Left kidney (tissue), 1 donor: ENCODE measurements at regions not wholly inside any gene's neighbourhood (a gene's known extent, or its start where the extent isn't known, plus 50 kb on each side); places are given as distances from the start of the nearest gene placed in this dataset.

Source experiments
- DNase-seq: peaks from one replicate; pipeline ENCODE4 v3.0.0-alpha.2; 2013

DNA sequence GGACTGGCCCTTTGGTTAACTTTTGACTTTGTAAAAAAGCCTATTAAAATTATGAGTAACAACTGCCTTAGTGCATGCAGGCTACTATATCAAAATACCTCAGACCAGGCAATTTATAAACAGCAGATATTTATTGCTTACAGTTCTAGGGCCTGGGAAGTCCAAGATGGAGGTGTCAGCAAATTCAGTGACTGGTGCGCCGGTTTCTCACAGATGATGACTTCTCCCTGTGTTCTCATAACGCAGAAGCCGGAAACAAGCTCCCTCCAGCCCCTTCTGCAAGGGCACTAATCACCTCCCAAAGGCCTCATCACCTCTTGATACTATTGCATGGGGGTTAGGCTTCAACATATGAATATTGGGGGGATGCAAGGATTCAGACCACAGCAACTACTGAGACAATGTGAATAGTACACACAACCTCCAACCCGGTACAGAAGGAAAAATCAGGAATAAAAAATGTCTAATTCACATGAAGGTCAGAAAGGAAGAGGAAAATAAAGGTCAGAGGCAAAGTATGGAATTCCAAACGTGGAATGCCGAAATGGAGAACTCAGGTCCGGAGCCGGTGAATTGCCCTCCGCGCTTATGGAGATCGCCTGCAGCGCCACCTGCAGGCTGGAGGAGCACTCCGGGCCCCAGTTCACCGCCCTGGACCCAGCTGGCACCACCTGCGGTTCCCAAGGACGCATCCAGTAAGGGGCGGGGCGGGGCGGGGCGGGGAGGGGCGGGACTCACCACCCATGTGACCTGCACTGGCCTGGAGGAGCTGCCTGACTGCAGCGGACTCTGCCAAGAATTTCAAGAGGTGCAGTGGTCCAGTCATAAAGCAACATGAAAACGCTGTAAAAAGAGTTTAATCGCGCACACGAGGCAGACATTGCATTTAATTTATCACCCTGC lies 203.4 kb downstream of the KIF26A start:
- DNase-seq: peak; percentile 61

DNA sequence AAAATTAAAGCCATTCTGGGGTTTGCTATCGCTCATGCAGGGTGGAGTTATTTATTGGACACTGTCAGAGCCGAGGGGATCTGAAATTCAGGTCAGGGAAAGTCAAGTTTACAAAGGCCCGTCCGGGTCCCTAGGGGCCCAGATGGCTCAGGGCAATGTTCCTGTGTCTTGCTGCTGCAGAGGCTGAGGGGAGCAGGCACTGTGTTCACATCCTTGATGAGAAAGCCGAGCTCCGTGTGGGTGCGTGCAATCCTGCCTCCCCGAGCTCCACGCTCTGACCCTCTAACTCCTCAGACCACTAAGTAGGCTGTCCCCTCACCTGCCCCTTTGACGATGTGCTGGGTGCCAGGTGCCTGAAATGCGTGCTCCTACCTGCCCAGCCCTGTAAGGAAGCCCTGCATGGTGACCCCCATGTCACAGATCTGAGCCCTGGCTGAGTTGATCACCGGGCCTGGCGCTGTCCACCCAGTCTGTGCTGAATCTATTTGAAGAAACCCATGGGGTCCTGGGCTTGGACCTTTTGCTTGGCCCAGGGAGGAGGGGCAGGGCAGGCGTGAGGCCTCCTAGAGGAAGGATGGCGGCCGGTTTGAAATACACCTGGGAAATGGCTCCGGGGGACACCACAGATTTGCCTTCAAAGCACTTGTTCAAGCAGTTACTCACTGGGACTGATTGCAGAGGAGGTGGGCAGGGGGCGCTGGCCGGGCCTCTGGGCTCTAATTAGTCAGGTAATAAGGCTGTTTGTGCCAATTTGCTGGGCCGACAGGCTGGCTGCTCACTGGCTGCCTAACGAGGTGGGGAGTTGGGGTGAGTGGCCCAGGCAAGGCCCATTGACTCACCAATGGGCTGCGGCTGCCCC lies 204.3 kb downstream of the KIF26A start:
- peak; percentile 36 for DNase-seq

DNA sequence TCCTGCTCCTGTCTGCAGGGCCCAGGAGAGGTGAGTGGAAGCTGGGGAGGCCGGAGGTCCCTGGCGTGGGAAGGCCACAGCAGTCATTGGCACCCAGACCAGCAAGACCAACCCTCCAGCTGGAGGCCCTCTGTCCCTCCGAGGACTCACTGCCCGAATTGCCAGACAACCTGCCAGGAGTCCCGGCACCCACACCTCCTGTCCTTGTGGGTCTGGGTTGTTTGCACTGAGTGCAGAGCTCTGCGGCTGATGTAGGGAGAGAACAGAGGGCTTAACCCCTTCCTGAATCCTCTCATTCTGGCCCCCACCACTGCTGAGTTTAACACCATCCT lies 204.9 kb downstream of the KIF26A start:
- no peak for DNase-seq

DNA sequence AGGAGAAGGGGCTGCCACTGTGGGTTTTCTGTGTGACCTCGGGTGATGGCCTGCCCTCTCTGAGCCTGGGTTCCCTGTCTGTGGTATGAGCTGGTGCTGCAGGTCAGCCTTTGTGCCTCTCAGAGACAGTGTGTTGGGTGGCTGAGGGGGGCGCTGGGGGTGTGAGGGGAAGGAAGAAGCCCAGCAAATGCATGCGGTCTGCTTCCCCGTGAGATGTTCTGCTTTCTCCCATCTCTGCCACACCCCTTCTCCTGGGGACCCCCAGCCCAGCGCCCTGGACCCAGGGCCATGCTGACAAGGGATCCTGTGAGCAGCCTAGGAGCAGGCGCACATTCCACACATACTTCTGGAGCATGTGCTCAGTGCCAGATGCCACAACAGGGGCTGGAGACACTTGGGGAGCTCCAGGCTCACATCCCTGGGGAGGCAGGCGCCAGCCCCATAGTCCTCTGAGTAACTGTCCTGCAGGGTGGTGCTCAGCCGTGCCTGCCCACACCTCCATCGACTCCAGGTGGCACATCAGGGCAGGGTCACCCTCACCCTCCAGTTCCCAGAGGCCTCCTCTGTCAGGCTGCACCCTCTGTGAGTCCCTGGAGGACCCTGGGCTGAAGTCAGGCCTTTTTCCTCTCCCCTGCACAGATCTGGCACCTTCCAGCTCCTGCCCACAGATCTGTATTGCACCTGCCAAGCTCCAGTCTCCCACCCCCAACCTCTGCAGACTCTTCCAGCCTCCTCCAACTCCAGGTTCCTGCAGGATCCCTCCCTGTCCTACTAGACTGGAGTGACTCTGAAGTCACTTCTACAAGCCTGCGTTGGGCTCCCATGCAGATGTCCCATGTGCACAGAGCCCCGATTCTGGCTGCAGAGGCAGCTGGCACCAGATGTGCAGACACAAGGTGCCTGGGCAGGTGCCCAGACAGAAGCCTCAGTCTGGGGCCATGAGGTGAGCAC lies 205.6 kb downstream of the KIF26A start:
- DNase-seq: no peak

DNA sequence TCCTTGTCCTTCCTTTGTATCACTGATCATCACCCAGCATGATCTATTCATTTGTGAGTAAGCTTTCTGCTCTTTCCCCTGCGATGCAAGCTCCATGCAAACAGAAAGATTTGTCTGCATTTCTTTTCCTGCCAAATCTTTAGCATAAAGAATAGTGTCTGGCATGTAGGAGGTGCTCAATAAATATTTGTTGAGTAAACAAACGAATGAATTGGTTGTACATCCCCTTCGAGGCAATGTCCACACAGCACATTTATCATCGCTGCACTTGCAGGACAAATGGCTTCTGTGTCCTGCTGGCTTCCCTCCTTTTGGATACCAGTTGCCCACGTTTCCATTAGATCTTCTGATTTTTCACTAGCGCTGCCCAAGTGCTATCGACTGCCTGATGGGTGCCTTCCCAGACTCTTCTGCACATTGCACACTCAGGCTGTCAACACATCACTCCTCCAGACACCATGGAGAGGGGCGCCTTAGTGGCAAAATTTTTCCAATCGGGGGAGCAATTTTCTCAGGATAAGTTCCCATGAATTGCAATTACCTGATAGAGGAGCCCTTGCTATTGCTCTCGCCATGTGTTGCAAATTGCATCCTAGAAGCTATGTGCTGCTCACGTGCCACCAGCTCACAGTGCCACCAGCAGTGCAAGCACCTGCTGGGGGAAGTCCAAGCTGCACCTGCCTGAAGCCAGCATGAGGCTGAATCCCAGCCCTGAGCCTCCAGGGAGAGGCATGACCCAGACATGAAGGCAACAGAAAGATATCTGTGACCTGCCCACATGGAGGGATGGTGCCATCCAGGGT lies 206.6 kb downstream of the KIF26A start:
- no peak for DNase-seq

DNA sequence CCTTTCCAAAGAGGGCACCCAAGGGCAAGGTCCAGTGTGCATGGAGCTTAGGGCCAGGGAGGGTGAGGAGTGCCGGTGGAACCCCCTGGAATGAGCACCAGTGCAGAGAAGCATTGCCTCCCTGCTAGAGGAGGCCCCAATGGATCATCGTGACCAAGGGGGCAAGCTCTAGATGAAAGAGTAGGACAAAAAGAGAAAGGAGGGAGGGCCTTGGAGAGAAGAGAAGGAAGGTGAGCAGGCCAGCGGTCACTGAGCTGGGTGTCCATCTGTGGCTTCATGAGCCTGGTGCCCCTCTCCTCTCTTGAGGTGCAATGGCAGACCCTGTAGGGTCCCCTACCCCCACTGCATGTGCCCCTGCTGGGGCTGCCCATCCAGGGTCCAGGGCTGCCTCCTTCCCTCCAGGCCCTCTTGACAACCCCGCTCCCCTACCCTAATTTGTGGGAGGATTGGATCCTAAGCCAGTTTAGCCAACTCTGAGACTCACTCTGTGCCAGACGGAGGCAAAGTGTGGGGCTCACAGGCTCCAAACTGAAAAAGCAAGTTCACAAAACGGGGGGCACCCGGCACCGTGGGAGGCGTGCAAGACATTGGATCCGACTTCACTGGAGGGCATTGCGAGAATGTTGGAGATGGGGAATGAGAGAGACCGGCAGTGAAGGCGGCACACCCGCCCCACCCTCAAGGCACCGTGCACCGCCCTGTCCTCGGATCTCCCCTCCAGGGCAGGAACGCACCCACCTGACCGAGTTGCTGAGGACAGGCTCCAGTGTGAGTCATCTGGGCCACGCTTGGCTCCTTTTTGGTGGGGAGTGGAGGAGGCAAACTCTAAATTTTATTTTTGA lies 207.5 kb downstream of the KIF26A start:
- DNase-seq: no peak

DNA sequence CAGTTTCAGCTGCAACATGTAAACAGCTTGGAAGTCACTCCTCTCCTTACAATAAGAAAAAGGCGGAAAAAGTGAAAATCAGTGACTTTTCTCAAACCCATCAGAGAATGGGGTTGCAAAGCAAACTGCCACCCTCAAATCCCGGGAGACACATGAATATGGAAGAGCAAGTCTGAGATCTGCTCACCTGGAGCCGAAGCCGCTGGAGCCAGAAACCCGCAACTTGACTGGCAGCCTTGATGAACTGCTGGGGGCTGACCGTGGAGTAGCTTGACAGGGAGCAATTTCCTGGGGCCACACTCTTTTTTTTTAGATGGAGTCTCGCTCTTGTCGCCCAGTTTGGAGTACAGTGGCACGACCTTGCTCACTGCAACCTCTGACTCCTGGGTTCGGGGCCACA lies 208.2 kb downstream of the KIF26A start:
- no peak for DNase-seq

DNA sequence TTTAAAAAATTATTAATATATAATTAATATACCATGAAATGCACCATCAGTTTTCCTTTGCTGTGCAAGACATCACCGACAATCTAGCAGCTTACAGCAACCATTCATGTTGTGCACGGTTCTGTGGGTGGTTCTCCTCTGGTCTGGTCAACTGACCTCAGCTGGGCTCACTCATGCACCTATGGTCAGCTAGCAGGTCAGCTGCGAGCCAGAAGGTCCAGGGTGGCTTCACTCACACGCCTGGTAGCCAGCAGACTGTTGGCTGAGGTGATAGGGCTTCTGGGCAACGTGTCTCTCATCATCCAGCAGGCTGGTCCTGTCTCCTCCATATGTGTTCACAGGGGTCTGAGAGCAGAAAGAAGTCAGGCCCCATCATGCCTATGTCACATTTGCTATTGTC lies 210.4 kb downstream of the KIF26A start:
- no peak for DNase-seq

DNA sequence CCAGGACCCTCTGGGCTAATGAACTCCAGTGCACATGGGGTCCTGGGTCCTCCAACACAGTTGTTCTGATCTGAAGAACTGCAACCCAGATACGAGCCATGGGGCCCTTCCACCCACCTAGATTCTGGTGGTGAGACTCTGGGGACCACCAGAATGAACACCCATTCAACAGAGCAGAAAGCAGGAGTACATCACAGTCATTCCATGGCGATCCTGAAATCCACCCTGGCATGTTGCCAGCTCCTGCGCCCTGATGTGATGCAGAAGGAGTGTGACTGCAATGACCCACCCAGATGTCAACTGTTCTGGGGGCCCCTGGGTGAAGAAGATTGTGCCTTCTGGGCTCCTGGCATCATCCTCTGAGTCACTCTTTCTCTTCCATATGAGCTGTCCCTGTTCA lies 211.6 kb downstream of the KIF26A start:
- no peak for DNase-seq

DNA sequence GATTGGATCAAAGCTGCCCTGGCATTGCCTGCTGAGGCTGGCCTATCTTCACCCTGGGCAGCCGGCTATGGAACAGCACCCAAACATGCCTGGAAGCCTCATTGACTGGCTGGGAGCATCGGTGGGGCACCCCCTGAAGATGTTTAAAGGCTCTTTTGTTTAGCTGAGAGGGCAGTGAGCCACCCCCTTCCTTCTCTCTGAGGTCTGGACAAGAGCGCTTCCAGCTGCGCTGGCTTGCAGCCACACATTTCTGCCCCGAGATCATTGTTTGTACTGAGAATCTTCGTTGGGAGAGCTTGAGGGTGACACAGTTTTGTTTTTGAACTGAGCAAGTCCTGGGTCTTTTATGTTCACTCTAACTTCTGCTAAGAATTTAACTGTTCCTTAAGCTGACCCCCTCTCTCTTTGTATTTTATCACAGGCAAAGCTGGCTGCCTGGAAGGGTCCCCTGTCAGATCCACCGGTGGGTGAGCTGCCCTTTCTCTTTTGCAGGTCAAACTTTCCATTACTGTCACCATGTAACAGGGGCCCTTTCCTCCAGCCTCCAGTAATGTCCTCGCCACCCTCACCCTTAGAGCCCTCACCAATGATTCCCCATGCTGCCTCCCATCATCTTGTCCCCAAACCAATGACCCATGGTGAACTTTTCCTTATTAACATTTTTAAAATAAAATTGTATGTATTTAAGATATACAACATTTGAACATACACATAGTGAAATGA lies 212.2 kb downstream of the KIF26A start:
- DNase-seq: peak; percentile 39

DNA sequence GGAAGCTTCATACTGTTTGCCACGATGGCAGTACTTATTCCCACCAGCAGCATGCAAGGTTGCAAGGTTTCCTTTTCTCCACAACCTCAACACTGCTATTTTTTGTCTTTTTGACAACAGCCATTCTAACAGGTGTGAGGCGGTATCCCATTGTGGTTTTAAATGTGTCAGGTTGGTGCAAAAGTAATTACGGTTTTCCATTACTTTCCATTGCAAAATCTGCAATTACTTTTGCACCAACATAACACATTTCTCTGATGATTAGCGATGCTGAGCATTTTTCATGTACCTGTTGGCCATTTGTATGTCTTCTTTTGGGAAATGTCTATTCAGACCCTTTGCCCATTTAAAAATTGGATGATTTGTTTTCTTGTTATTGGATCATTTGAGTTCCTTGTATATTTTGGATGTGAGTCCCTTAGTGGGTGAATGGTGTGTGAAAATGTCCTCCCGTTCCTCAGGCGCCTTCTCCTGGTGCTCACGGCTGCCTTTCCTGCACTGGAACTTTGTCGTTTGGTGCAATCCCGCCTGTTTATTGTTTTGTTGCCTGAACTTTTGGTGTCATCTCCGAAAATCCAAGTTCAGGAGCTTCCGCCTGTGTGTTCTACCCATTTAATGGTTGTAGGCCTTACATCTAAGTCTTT lies 213.6 kb downstream of the KIF26A start:
- DNase-seq: no peak

DNA sequence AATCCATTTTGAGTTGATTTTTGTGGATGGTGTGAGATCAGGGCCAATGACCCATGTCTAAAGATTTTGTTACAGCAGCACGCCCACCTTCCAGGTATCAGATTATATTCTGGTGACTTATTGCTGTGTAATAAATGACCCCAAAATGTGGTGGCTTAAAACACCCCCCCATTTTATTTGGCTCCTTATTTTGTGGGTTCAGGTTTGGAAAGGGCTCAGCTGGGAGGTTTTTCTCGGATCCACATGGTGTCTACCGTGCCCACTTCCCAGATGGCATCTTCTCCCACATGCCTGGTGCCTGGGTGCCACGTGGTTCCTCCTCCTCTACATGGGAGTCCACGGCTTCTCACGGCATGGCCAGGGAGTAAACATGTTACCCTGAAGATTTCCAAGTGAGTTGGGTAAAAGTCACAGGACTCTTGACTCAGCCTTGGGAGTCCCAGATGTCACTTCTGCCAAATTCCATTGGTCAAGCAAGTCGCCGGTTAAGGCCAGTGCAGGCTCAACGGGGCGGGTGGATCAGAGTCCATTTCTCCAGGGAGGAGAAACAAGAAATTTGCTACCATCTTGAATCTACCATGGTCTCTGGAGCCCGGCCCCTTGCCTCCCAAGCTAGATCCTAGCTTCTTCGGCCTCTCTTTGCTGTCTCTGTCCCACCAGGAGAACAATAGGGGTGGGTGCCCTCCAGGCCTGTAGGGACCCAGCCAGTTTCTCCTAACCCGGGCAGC lies 214.3 kb downstream of the KIF26A start:
- DNase-seq: no peak

DNA sequence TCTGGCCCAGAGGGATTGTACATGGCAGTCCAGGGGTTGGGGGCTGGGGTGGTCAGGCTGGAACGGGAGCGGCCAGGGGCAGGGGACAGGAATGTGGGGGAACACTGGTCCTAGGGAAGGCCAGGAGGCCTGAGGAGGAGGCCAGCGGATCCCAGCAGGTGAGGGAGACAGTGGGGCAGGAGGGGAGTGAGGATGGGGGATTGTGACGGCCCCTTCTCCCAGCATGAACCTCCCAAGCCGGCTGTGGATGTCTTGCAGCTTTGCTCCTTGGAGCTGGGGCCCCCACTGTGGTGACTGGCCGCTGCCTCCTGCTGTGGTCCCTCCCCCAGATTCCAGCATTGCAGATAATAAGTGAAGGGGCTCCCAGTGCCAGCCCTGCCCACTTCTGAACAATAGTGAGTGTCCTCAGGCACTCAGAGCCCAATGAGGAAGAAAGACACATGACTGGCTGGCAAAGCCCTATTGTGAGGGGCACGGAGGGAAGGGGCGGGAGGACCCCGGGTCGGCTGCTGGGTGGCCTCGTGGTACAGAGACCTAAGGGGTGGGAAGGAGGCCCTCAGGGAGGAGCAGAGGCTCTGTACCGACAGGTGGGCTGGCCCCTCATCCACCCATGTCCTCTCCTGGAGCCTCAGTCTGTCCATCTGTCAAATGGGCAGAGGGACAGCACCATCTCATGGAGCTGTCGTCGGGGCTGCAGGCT lies 215.0 kb downstream of the KIF26A start:
- DNase-seq: no peak

DNA sequence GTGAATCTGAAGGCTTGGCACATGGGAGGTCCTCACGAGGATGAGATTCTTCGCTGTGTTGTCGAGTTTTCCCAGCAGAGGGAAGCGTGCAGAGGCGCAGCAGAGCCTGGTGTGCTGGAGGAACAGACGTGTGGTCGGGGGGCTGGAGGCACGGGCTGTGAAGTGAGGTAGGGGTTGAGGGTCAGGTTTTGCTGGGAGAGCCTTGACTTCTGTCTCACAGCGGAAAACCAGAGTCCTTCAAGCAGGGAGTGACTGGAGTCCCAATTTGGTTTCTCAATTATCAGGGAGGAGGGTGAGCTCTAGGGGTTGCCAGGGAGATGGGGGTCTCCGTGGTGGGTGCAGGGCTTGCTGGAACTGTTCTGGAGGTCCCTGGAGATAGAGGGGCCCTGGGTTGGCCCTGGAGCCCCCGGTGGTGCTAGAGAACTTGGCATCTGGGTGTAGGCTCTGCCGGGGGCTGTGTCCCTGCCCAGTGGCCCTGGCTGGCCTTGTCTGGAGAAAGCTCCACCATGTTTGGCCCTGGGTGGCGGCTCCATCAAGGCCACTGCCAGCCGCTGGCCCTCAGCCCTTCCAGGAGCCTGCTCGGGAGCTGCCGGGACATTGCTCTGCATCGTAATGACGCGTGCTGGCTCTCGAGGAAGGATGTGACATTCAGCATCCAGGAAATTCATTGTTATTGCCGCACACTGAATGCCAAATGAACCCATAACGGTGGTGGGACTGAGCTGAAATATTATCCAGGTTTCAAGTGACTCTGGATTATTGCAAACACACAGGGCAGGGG lies 215.7 kb downstream of the KIF26A start:
- DNase-seq: peak; percentile 13

DNA sequence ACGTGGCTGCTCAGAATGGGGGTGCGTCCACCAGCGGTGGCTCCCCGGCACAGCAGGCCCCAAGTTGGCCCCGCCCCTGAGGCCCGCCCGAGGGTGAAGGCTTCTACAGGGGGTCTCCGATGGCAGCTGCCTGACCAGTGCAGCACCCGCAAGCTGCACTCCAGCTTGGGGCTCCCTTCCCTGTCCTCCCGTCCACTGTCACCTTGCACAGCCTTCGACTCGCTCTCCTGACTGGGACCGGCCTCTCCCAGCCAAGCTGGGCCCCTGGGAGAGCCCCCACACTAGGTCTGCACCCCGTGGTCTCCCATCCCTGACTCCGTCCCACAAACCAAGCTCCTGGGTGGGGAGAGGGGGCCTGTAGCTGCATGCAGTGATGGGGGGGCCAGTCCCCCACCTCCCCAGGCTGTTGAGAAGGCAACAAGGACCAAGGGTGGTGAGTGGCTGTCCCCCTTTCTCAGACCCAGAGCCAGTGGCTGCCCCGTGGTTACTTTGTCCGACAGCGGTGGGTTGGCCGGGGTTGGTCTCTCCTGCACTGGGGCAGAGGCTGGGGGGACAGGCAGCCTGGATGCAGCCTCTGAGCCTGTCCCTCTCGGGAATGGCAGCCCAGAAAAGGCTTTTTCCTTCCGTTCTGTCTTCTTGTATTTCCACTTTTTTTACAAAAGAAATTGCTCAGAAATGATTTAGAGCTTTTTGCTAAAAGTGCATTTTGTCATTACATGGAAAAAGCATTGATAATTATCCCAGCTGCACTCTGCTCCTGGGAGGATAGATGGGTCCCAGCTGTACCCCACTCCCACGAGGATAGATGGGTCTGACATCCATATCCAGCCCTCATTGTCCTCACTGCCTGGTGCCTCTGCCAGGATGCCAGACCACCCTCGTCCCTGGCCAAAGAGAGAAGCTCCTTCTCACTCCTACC lies 217.0 kb downstream of the KIF26A start:
- DNase-seq: no peak
